SU-DHL-6 (cell line): ENCODE measurements at regions not wholly inside any gene's neighbourhood (a gene's known extent, or its start where the extent isn't known, plus 50 kb on each side); places are given as distances from the start of the nearest gene placed in this dataset.

Experiments used
- EZH2phosphoT487 ChIP-seq: fragments of 200-600 bp; sonication (generic), shearing (Covaris generic); conservative IDR thresholded peaks from 2 replicates; pipeline ENCODE4 v1.6.1; 2018; ENCODE audit warnings: mild to moderate bottlenecking, antibody characterized with exemption, low read length, moderate library complexity, mixed read lengths
- TF ChIP-seq, protein P1 (sequence below): fragments of 200-600 bp; sonication (generic); IDR thresholded peaks from one replicate; pipeline ENCODE4 v1.5.1; 2017; ENCODE audit warnings: antibody characterized with exemption, mild to moderate bottlenecking, low read length, moderate library complexity; ENCODE audit not compliant: insufficient read depth, poor library complexity, severe bottlenecking

DNA sequence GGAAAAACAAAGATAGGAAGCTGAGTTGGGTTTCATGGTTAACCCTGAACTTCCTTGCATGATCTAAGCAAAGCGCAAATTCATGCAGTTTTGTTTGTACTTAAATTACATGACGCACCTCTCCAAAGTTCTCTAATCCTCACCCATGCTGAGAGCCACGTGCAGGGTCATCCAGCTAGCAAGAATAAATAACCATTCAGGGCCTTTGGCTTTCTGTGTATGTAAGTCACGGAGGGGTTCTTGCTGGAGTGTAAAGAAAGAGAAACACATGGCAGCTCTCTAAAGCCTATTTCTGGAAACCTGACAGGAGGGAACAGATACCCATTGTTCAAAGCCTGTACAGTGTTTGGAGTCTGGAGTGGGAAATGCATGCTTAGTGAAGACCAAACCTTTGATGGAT is 171.7 kb upstream of the CCN2 start:
- TF ChIP-seq, protein P1, sequence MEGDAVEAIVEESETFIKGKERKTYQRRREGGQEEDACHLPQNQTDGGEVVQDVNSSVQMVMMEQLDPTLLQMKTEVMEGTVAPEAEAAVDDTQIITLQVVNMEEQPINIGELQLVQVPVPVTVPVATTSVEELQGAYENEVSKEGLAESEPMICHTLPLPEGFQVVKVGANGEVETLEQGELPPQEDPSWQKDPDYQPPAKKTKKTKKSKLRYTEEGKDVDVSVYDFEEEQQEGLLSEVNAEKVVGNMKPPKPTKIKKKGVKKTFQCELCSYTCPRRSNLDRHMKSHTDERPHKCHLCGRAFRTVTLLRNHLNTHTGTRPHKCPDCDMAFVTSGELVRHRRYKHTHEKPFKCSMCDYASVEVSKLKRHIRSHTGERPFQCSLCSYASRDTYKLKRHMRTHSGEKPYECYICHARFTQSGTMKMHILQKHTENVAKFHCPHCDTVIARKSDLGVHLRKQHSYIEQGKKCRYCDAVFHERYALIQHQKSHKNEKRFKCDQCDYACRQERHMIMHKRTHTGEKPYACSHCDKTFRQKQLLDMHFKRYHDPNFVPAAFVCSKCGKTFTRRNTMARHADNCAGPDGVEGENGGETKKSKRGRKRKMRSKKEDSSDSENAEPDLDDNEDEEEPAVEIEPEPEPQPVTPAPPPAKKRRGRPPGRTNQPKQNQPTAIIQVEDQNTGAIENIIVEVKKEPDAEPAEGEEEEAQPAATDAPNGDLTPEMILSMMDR = no peak
- TF ChIP-seq EZH2phosphoT487 = no peak
